HL-60 (cell line): ENCODE measurements at regions not wholly inside any gene's neighbourhood (a gene's known extent, or its start where the extent isn't known, plus 50 kb on each side); places are given as distances from the start of the nearest gene placed in this dataset.

ENCODE experiments used
- DNase-seq, 2 experiments: peaks; one replicate each; pipeline ENCODE4 v3.0.0-alpha.2; 2010 to 2020; ENCODE audit warnings: low read depth in 1 of 2, low spot score in 1 of 2
- H3K27ac ChIP-seq: fragments of 250-450 bp; sonication (Bioruptor Pico); replicated peaks from 2 replicates; pipeline ENCODE4 v1.5.1; 2020; ENCODE audit warnings: mild to moderate bottlenecking, moderate library complexity
- H3K27me3 ChIP-seq: fragments of 250-450 bp; sonication (Bioruptor Pico); 2 replicates; pipeline ENCODE4 v1.5.1; 2021; ENCODE audit warnings: mild to moderate bottlenecking, moderate library complexity; ENCODE audit not compliant: insufficient read depth, poor library complexity, severe bottlenecking
- H3K4me3 ChIP-seq: replicated peaks from 2 replicates; pipeline ENCODE4 v1.5.1; 2011; ENCODE audit warnings: mild to moderate bottlenecking, control low read depth, low read length; ENCODE audit not compliant: insufficient read depth
- CTCF ChIP-seq: IDR thresholded peaks from one replicate; pipeline ENCODE4 v1.5.1; 2011; ENCODE audit warnings: low read length, control low read depth, inconsistent platforms; ENCODE audit not compliant: insufficient read depth
- GABPA ChIP-seq: IDR thresholded peaks from 2 replicates; pipeline ENCODE4 v1.6.1; 2012; ENCODE audit warnings: low read depth
- POLR2AphosphoS5 ChIP-seq: IDR thresholded peaks from 2 replicates; pipeline ENCODE4 v1.6.1; 2012; ENCODE audit warnings: low read depth
- REST ChIP-seq: IDR thresholded peaks from 2 replicates; pipeline ENCODE4 v1.6.1; 2012; ENCODE audit warnings: low read depth; ENCODE audit not compliant: insufficient replicate concordance
- SPI1 ChIP-seq: IDR thresholded peaks from 2 replicates; pipeline ENCODE4 v1.6.1; 2012; ENCODE audit warnings: low read depth, mild to moderate bottlenecking, borderline replicate concordance

GRCh38 chr15:91692596-91692995, 160.9 kb upstream of the SLCO3A1 start:
- no peak overlapping the region for H3K4me3 ChIP-seq
- H3K27ac ChIP-seq: no peak overlapping the region
- no peak for DNase-seq
- TF ChIP-seq POLR2AphosphoS5: no peak
- no peak for TF ChIP-seq CTCF
- TF ChIP-seq SPI1: no peak
- TF ChIP-seq GABPA: no peak
- no peak for TF ChIP-seq REST
- no peaks in the 10 kb centered on the region for H3K27me3 ChIP-seq

- no peak for TF ChIP-seq REST
- no peak for TF ChIP-seq SPI1
- TF ChIP-seq POLR2AphosphoS5: no peak
- no peak for TF ChIP-seq GABPA
- Histone ChIP-seq H3K4me3 (no peak overlapping the region), H3K27ac (no peak overlapping the region), H3K27me3 (no peaks in the 10 kb centered on the region)
- DNase-seq: no peak
These were observed 159.2 kb upstream of the SLCO3A1 start for GRCh38 chr15:91694131-91694830.

- TF ChIP-seq GABPA: no peak
- no peak for TF ChIP-seq SPI1
- no peak for TF ChIP-seq CTCF
- no peak for TF ChIP-seq POLR2AphosphoS5
- TF ChIP-seq REST: no peak
- no peaks in the 10 kb centered on the region for H3K27me3 ChIP-seq
- H3K4me3 ChIP-seq: no peak overlapping the region
- H3K27ac ChIP-seq: no peak overlapping the region
- DNase-seq: no peak
These were observed 158.7 kb upstream of the SLCO3A1 start for GRCh38 chr15:91694831-91695210.
